Left ventricle myocardium inferior (tissue), 1 donor: ENCODE measurements at regions not wholly inside any gene's neighbourhood (a gene's known extent, or its start where the extent isn't known, plus 50 kb on each side); places are given as distances from the start of the nearest gene placed in this dataset.
A peak's percentile ranks its signal among the peaks of the same experiment; 100 is the strongest.

Experiments used
- DNase-seq: peaks from one replicate; pipeline ENCODE4 v3.0.0-alpha.2; 2020
- H3K27ac ChIP-seq: fragments of 200-600 bp; replicated peaks from 2 replicates; pipeline ENCODE4 v1.8.0; 2021
- H3K27me3 ChIP-seq: fragments of 200-600 bp; 2 replicates; pipeline ENCODE4 v1.8.0; 2021; ENCODE audit warnings: low read depth
- H3K36me3 ChIP-seq: fragments of 200-600 bp; 2 replicates; pipeline ENCODE4 v1.8.0; 2021
- H3K4me1 ChIP-seq: fragments of 200-600 bp; 2 replicates; pipeline ENCODE4 v1.8.0; 2021
- H3K4me3 ChIP-seq: fragments of 200-600 bp; 2 replicates; pipeline ENCODE4 v1.8.0; 2021; ENCODE audit warnings: mild to moderate bottlenecking, moderate library complexity
- H3K9me3 ChIP-seq: fragments of 200-600 bp; replicated peaks from 2 replicates; pipeline ENCODE4 v1.8.0; 2021
- CTCF ChIP-seq: fragments of 200-600 bp; IDR thresholded peaks from 2 replicates; pipeline ENCODE4 v1.8.0; 2021; ENCODE audit warnings: antibody characterized with exemption, mild to moderate bottlenecking, borderline replicate concordance
- intact Hi-C: fragments of 100-400 bp; cut with micrococcal nuclease; formaldehyde crosslinking; loops from one replicate; pipeline ENCODE4 v1.11.0; 2022
- donor health status: DM: no; HTN: yes; CAD: no; lungs with severe emphysema.

- H3K27ac ChIP-seq, result no peak overlapping the region
- no peaks in the 10 kb centered on the region for H3K27me3 ChIP-seq
- DNase-seq, result peak; percentile 25
- H3K36me3 ChIP-seq, result no peaks in the 10 kb centered on the region
- no peak for TF ChIP-seq CTCF
- H3K4me1 ChIP-seq, result no peaks in the 10 kb centered on the region
- no peaks in the 10 kb centered on the region for H3K9me3 ChIP-seq
- intact Hi-C loops, result no loop called here
- no peak overlapping the region for H3K4me3 ChIP-seq
Measured at GRCh38 chr20:52785679-52786078, 186.5 kb upstream of the TSHZ2 start.

GRCh38 chr20:52783769-52784168, 188.4 kb upstream of the TSHZ2 start:
- Histone ChIP-seq H3K27ac (no peak overlapping the region), H3K36me3 (no peaks in the 10 kb centered on the region), H3K4me1 (no peaks in the 10 kb centered on the region), H3K9me3 (no peaks in the 10 kb centered on the region), H3K4me3 (no peak overlapping the region), H3K27me3 (no peaks in the 10 kb centered on the region)
- intact Hi-C loops, result no loop called here
- no peak for DNase-seq
- TF ChIP-seq CTCF, result peak; percentile 25

GRCh38 chr20:52780462-52780861, 191.7 kb upstream of the TSHZ2 start:
- DNase-seq, result no peak
- H3K27ac ChIP-seq, result no peak overlapping the region
- intact Hi-C loops, result no loop called here
- H3K4me3 ChIP-seq, result no peak overlapping the region
- H3K27me3 ChIP-seq, result no peaks in the 10 kb centered on the region
- no peak for TF ChIP-seq CTCF
- H3K36me3 ChIP-seq, result no peaks in the 10 kb centered on the region
- no peaks in the 10 kb centered on the region for H3K9me3 ChIP-seq
- no peaks in the 10 kb centered on the region for H3K4me1 ChIP-seq

GRCh38 chr20:52779125-52779524, 193.0 kb upstream of the TSHZ2 start:
- TF ChIP-seq CTCF, result no peak
- H3K4me3 ChIP-seq, result no peak overlapping the region
- intact Hi-C loops, result no loop called here
- no peaks in the 10 kb centered on the region for H3K4me1 ChIP-seq
- H3K27ac ChIP-seq, result no peak overlapping the region
- no peaks in the 10 kb centered on the region for H3K36me3 ChIP-seq
- H3K9me3 ChIP-seq, result no peaks in the 10 kb centered on the region
- no peaks in the 10 kb centered on the region for H3K27me3 ChIP-seq
- DNase-seq, result no peak

- TF ChIP-seq CTCF, result no peak
Measured at GRCh38 chr20:52777171-52777570, 195.0 kb upstream of the TSHZ2 start.

GRCh38 chr20:52775786-52776185, 196.4 kb upstream of the TSHZ2 start:
- Histone ChIP-seq H3K4me1 (no peaks in the 10 kb centered on the region), H3K27ac (no peak overlapping the region), H3K36me3 (no peaks in the 10 kb centered on the region), H3K9me3 (no peaks in the 10 kb centered on the region), H3K27me3 (no peaks in the 10 kb centered on the region), H3K4me3 (no peak overlapping the region)
- TF ChIP-seq CTCF, result no peak
- intact Hi-C loops, result no loop called here
- DNase-seq, result no peak

More at GRCh38 chr20:52777171-52777570, 195.0 kb upstream of the TSHZ2 start:
- Histone ChIP-seq H3K4me1 (no peaks in the 10 kb centered on the region), H3K27me3 (no peaks in the 10 kb centered on the region), H3K9me3 (no peaks in the 10 kb centered on the region), H3K36me3 (no peaks in the 10 kb centered on the region), H3K4me3 (no peak overlapping the region), H3K27ac (no peak overlapping the region)
- DNase-seq, result no peak
- intact Hi-C loops, result no loop called here
